ENCODE measurements at regions not wholly inside any gene's neighbourhood (a gene's known extent, or its start where the extent isn't known, plus 50 kb on each side); places are given as distances from the start of the nearest gene placed in this dataset.

DNA sequence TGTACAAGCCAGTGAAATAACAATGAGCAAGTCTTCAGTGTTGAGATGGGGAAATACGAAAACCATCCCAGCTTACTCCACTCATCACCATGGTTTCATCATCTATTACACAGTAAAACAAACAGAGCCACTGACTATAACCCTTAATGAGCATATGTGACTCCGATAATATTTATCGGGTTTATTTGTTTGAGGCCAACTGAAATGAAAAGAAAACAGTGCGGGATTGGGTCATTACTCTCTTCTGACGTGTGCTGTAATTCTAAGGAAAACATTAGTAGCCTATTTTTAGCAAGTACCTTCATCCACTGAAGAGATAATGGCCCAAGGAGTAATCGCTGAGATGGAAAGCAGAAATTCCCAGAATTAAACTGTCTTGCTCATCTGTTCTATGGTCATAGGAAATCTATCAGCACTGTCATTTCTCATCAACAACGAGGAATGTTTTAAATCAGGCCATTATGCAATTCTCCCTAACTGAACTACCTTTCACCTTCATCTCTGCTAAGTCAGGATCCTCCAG, 716.5 kb downstream of the INHBA start:
- intact Hi-C loops (cut with DNase I): loop anchor here (5.0 kb wide), 1 partner anchor 61 kb away; no protein-coding TSS in a partner anchor
- peak; percentile 89 for ATAC-seq
- no peak for DNase-seq (ENCODE audit: missing footprints)

DNA sequence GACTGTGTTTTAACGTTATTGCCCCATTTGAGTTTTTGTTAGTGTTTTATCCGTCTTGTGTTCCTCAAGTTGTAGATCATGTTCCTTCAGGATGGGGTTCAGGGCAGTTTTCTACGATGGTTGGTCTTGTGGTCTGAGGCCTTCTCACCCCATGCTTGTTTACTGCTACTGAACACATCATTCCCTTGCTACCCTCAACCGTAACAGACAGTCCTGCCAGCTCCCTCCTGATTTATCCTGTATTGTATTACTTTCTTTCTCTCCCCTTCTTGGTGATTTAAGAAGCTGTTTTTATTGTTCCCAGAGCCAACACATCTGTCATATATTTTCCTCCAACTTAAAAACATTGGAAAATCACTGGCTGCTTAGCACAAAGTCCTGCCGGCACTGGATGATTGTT, 719.8 kb downstream of the INHBA start:
- DNase-seq (ENCODE audit: missing footprints) (no peak), ATAC-seq (no peak)
- intact Hi-C loops (cut with DNase I): no loop called here

DNA sequence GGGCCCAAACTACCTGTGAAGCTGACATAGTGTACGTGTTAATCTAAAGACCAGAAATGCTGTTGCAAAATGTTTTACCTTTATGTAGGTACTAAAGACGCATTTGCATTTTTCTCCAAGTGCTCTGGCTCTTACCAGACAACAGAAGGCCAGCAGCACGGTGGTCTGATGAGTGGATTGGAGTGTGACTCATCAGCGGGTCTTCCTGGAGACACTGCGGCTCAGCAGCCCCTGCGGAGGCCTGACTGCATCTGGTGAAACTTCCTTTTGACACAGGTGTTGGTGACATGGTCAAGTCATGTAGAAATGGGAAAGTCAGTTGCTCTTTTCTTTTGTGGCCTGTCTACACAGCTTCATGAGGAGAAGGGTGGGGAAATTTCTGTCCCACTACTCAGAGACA, 723.6 kb downstream of the INHBA start:
- intact Hi-C loops (cut with DNase I): no loop called here
- ATAC-seq: no peak
- no peak for DNase-seq (ENCODE audit: missing footprints)

DNA sequence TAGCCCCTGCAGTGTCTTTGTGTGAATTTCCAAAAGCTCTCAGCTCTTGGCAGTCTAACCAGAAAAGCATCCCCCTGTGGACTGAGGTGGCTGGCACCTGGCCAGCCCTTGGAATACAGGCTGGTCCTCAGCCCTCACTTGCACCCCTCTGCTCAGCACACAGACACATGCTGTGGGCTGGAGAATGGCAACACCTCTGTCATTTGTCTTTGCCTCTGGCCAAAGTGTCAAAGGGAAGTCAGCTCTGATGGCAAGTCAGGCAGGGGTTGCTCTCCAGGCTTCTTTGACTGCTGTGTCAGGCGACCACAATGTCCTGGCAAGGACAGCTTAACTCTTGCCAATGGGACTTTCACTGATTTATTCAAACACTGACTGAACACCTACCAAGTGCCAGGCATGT, 724.8 kb downstream of the INHBA start:
- DNase-seq (ENCODE audit: missing footprints): no peak
- intact Hi-C loops (cut with DNase I): no loop called here
- peak; percentile 23 for ATAC-seq

DNA sequence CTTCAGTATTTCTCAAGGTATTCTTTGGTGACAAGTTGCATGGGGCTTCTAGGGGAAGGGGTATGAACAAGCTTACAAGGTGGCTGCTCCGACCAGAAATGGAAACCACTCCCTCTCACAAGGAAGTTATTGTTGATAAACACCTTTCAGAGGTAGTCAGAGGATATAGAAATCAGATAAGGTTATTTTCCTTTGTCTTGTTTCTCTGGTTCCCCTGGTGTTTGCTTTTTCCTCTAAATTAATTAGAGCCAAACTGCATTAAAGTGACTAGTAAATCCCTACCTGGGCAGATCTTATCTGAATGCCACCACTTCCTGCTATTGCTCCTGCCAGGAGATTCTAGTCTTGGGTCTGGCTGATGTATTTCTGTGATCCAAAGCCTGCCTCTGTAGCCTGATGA, 725.4 kb downstream of the INHBA start:
- intact Hi-C loops (cut with DNase I): no loop called here
- DNase-seq (ENCODE audit: missing footprints) (no peak), ATAC-seq (no peak)

DNA sequence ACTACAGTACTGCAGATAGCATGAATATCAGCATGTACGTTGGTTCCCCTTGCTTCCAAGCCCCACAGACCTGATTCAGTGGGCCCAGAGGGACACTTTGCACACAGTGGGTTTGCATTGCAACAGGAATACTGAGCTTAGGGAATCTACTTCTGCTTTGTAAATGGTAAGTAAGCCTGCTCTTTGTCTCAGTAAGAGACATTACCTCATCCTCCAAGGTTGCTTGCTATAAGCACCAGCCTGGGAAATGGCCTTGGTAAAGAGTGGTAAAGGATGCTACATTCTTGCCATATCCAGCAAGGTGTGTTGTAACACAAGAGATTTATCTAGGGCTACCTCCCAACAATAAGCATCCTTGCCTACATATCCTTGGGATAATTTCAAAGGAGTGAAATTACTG, 730.5 kb downstream of the INHBA start:
- DNase-seq (ENCODE audit: missing footprints): no peak
- no peak for ATAC-seq
- intact Hi-C loops (cut with DNase I): no loop called here

DNA sequence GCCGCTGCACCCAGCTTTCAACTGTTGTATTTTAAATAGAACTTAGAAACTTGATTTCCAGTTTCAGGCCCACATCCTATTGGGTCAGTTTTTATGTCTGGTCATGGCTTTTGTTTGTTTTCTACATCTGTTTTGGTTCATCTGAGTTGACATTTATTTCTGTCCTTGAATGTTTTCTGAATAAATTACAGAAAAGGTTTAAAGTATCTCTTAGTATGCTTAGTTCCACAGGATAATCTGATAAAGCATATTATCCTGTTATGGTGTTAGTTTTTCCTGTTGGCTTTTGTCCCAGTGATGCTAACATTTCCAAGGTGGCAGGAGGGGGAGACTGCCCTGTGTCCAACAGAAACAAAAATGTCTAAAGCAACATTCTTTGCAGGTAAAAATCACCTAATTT, 733.2 kb downstream of the INHBA start:
- DNase-seq (ENCODE audit: missing footprints): no peak
- intact Hi-C loops (cut with DNase I): no loop called here

DNA sequence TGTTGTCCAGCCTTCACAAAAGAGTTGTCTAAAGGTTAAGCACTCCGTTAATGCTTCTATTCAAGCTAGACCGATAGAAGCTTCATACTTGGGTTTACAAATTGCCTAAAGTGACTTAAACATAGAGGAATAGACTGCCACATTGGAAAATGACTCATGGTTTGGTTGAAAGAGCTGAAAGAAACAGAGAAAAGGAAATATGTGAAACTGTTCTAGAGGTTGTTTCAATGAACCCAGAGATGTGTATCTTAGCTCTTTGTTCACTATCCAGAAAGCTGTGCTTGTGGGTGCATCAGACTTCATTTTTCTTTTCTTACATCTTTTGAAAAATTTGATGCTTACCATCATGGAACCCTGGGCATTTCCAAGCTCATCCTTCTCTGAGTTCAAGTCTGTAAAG, 736.2 kb downstream of the INHBA start:
- ATAC-seq: no peak
- DNase-seq (ENCODE audit: missing footprints): no peak
- intact Hi-C loops (cut with DNase I): no loop called here

More for the DNA sequence above, 733.2 kb downstream of the INHBA start:
- ATAC-seq: no peak

DNA sequence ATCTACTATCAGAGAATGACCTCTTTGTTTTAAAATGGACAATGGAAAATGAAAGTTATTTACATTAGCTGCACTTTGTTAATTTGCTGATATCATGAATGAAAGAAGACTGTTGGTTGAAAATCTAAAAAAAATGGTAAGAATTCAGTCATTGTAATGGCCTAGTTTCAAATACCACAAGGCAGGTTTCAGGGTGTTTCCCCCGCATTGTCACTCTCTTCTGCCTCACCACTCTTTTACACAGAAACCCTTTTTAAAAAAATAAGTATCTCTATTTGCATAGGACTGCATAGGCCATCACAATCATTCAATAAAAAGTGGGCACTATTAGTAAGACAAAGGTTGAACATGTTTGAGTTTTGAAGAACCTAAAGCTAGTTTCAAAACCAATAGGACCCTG, 737.1 kb downstream of the INHBA start:
- DNase-seq (ENCODE audit: missing footprints): no peak
- intact Hi-C loops (cut with DNase I): no loop called here
- no peak for ATAC-seq

DNA sequence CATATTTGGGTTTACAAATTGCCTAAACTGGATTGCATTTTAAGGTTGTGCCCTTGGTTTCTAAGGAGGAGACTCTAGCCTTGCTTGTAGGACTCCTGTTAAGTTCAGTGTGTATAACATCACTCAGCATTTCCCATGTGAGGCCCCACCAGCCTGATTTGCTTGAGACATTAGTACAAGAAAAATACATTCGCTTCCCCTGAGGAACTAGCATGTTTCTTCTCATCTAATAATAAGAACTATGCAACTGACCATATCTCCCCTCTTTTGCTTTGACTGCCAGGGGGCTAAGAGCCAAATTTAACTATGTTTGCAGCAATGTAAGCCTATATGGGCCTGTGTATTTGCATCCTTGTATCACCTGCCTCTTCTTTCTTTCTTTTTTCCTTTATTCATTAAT, 737.9 kb downstream of the INHBA start:
- intact Hi-C loops (cut with DNase I): no loop called here
- ATAC-seq (no peak), DNase-seq (ENCODE audit: missing footprints) (no peak)

DNA sequence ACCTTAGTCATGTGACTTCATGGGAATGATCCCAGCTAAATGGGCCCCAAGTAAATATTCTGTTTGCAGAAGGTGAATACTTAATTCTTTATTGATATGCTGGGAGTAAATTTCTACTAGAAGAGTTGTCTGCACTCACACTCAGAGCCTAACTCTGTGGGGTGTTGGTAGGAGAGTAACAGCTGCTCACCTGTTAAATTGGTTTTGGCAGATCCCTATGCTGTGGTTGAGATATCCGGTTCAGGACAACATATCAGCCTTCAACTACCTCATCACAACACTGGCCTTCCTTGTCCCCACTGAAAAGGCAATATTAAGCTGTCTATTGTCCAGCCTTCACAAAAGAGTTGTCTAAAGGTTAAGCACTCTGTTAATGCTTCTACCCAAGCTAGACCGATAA, 738.3 kb downstream of the INHBA start:
- intact Hi-C loops (cut with DNase I): no loop called here
- ATAC-seq (no peak), DNase-seq (ENCODE audit: missing footprints) (no peak)

DNA sequence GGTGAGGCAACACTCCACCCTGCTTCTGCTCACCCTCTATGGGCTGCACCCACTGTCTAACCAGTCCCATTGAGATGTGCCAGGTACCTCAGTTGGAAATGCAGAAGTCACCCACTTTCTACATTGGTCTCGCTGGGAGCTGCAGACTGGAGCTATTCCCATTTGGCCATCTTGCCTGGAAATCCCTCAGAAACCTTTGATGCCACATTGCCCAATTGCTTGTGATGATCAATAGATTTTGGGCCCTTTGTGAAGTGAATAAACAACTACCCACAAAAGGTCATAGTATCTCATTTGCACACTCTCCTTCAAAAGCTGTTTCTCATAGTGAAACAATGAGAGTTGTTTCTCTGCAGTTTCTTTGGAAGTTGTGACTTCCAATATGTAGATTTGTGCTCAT, 742.9 kb downstream of the INHBA start:
- intact Hi-C loops (cut with DNase I): no loop called here
- ATAC-seq (no peak), DNase-seq (ENCODE audit: missing footprints) (no peak)

DNA sequence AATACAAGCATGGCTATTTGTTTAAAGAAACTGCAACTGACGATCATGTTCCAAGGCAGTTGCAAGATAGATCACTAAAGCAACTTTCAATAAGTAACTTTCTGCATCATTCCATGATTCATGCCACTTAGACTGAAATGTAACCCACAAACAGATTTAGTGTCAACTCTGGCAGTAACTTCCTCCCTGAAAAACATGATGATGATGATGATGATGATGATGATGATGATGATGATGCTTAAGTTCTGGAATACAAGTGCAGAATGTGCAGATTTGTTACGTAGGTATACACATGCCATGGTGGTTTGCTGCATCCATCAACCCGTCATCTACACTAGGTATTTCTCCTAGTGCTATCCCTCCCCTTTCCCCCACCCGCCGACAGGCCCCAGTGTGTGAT, 754.7 kb downstream of the INHBA start:
- DNase-seq (ENCODE audit: missing footprints) (no peak), ATAC-seq (no peak)
- intact Hi-C loops (cut with DNase I): no loop called here

DNA sequence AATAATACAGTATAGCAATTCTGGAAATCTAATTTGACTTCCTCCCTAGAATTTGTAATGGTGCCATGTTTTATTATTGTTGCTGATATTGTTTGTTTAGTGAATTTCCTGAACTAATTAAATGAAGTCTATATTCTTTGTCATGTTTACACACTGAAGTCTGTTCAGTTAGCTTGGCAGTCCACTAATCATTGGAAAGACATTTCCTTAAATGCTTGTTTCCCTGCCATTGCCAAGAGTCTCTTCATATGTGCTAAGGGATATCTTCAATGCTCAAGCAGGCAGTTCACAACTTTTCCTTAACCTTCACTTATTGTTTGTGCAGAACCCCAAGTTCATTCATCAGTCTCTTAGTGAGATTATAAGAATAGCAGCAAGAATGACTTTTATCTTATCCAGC, 755.3 kb downstream of the INHBA start:
- DNase-seq (ENCODE audit: missing footprints): no peak
- intact Hi-C loops (cut with DNase I): no loop called here
- ATAC-seq: no peak

DNA sequence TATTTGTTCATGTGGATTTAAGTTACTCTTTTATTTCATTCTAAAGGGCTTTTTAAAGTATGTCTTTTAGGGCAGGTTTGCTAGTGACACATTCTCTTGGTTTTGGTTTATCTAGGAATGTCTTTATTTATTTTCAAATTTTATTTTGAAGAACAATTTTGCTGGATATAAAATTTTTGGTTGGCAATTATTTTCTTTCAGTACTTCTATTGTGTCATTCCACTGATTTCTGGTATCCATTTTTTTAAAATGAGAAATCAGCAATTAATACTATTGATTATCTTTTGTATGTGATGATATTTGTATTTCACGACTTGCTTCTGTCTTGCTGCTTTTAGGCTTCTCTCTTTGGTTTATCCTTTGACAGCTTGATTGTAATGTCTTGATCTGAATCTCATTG, 756.3 kb downstream of the INHBA start:
- DNase-seq (ENCODE audit: missing footprints): no peak
- no peak for ATAC-seq
- intact Hi-C loops (cut with DNase I): no loop called here

DNA sequence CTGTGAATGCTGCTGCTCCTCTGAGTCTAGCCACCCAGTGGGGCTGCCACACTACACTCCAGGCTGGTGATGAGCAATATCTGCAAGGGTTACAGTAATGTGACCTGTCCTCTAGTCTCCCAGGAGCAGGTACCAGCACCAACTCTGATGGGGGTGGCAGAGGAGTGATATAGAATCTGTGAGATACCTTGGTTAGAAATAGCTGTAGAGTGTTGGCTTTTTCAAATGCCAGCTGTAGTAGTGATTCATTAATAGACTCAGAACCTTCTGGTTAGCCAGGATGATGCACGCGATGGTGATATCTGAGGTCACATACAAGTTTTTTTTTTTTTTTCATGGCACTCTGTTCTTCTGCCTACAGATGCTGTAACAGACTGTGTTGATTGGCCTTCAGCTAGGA, 757.1 kb downstream of the INHBA start:
- ATAC-seq (no peak), DNase-seq (ENCODE audit: missing footprints) (peak; percentile 1)
- intact Hi-C loops (cut with DNase I): no loop called here

DNA sequence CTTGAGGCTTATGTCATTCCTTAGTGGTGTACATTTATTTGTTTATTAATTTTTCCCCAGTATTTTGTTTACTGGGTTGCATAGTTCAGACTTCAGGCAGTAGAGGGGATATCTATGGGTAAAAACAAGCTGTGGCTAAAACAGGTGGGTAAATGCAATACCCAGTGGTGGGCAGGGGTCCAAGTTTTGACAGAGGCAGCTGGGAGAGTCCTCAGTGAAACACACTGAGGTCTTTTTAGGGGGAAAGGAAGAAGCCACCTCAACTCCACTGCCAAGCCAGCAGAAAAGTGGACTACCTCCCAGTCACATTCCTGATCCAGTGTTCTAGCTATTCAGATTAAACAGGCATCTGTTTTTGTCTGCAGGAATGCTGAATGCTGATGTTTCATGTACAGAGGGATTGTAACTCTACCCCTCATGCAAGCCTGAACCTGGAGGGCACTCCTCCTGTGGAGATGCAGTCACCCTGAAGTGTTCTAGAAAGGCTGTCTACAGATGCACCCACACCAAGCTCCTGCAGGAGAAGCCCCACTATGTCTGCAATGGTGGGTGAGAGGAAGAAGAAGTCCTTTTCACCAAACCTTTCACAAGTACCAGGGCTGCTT, 757.8 kb downstream of the INHBA start:
- intact Hi-C loops (cut with DNase I): no loop called here
- no peak for ATAC-seq

DNA sequence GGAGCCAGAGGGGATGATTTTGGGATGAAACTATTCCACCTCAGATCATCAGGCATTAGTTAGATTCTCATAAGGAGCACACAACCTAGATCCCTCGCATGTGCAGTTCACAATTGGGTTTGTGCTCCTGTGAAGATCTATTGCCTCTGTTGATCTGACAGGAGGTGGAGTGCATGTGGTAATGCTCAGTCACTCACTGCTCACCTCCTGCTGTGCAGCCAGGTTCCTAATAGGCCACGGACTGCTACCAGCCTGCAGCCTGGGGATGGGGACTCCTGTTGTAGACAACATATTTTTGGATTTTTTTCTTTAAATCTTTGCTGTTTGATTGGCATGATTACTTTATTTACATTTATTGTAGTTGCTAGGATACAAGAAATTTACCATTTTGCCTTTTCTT, 765.0 kb downstream of the INHBA start:
- no peak for DNase-seq (ENCODE audit: missing footprints)
- intact Hi-C loops (cut with DNase I): no loop called here
- ATAC-seq: no peak

More for the DNA sequence above, 757.8 kb downstream of the INHBA start:
- no peak for DNase-seq (ENCODE audit: missing footprints)

DNA sequence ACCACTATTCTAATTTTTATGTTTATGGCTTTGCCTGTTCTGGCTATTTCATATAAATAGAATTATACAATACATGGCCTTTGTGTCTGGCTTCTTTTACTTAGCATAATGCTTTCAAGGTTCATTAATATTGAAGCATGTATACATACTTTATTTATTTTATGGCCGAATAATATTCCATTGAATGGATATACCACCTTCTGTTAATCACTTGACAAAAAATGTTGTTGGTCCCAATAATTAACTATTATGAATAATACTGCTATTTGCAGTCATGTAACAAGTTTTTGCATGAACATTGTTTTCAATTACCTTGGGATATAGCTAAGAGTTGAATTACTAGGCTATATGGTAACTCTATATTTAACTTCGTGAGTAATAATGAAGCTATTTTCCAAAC, 767.5 kb downstream of the INHBA start:
- DNase-seq (ENCODE audit: missing footprints) (no peak), ATAC-seq (no peak)
- intact Hi-C loops (cut with DNase I): no loop called here

DNA sequence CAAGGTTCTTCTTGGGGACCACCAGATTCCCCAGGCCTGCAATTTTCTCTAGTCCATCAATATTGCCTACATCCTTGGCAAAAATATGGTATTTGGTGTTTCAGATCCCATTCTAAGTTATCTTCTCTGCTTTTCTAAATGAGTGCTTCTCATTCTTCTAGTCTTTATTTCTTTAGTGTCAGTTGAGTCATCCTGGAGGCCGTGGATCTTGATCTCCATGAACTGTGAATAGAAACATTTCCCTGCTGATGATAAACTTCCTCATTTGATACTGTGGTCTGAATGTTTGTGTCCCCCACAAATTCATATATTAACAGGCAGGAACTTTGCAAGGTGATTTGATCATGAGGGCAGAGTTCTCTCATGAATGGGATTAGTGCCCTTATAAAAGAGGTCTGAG, 779.3 kb downstream of the INHBA start:
- ATAC-seq: no peak
- DNase-seq (ENCODE audit: missing footprints): no peak
- intact Hi-C loops (cut with DNase I): no loop called here

DNA sequence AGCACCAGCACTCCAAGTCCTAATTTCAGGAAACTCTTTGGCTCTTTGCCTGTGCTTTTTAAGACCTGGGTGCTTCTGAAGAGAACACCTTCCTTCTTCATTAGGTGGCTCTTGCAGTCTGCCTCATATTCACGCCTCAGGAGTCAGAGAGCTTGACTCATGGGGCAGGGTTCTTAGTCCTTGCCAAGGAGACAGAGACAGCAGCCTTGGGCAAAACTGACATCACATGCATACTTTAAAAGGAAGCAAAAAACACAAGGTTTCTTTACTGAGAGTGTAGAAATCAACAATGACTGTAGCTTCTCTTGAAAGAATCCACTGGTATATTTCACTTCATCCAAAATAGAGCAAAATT, 780.6 kb downstream of the INHBA start:
- no peak for DNase-seq (ENCODE audit: missing footprints)
- ATAC-seq: no peak
- intact Hi-C loops (cut with DNase I): no loop called here
